Parathyroid adenoma (tissue), 2 donors: ENCODE measurements at regions not wholly inside any gene's neighbourhood (a gene's known extent, or its start where the extent isn't known, plus 50 kb on each side); places are given as distances from the start of the nearest gene placed in this dataset.

Experiments
- H2AFZ ChIP-seq: fragments of 300-600 bp; sonication (generic); one replicate; pipeline ENCODE4 v1.7.0; 2017; ENCODE audit warnings: antibody characterized with exemption, mild to moderate bottlenecking
- H3K27ac ChIP-seq: fragments of 300-600 bp; sonication (generic); one replicate; pipeline ENCODE4 v1.7.0; 2017
- H3K27me3 ChIP-seq: fragments of 300-600 bp; sonication (generic); one replicate; pipeline ENCODE4 v1.7.0; 2017; ENCODE audit warnings: low read length; ENCODE audit not compliant: control insufficient read depth, insufficient read depth
- H3K36me3 ChIP-seq: fragments of 300-600 bp; sonication (generic); one replicate; pipeline ENCODE4 v1.7.0; 2017; ENCODE audit warnings: low read length; ENCODE audit not compliant: control insufficient read depth, insufficient read depth
- H3K4me1 ChIP-seq: fragments of 300-600 bp; sonication (generic); one replicate; pipeline ENCODE4 v1.7.0; 2017; ENCODE audit warnings: control low read depth
- H3K4me2 ChIP-seq: fragments of 300-600 bp; sonication (generic); one replicate; pipeline ENCODE4 v1.7.0; 2017; ENCODE audit warnings: low read length
- H3K4me3 ChIP-seq: fragments of 300-600 bp; sonication (generic); one replicate; pipeline ENCODE4 v1.7.0; 2017; ENCODE audit warnings: low read depth, low read length
- H3K79me2 ChIP-seq: fragments of 300-600 bp; sonication (generic); one replicate; pipeline ENCODE4 v1.7.0; 2017; ENCODE audit warnings: control low read depth
- H3K9ac ChIP-seq: fragments of 300-600 bp; sonication (generic); one replicate; pipeline ENCODE4 v1.7.0; 2017; ENCODE audit warnings: mild to moderate bottlenecking
- H3K9me3 ChIP-seq: fragments of 300-600 bp; sonication (generic); one replicate; pipeline ENCODE4 v1.7.0; 2017; ENCODE audit warnings: low read length; ENCODE audit not compliant: control insufficient read depth
- TF ChIP-seq, protein P1 (sequence below): fragments of 300-600 bp; sonication (generic); IDR thresholded peaks from one replicate; pipeline ENCODE4 v1.7.0; 2017; ENCODE audit warnings: antibody characterized with exemption, mild to moderate bottlenecking
- donor health status: primary hyperparathyroidism.

DNA sequence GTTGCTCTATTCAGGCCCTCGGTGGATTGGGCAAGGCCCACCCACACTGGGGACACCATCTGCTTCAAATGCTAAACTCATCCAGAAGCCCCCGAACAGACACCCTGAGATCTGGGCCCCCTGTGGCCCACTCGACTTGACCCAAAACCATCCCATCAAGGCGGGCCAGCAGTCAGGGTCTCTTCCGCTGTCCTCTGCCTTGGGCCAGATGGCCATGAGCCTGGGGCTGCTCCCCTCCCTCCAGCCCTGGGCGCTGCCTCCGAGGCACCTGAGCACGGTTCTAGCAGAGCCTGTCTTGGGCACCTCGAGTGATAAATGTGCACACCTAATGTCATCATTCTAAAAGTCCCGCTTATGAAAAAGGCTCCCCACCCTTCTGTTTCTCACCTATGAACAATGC lies 449.4 kb downstream of the TCERG1L start:
- Histone ChIP-seq H3K4me1 (peaks cover 8% of the 10 kb centered on the region), H3K36me3 (no peaks in the 10 kb centered on the region), H3K27me3 (peaks cover 2% of the 10 kb centered on the region), H3K4me3 (no peak overlapping the region), H3K9me3 (no peaks in the 10 kb centered on the region), H3K4me2 (no peak overlapping the region), H2AFZ (no peak overlapping the region), H3K9ac (no peak overlapping the region), H3K79me2 (no peaks in the 10 kb centered on the region), H3K27ac (no peak overlapping the region)
- TF ChIP-seq, protein P1, sequence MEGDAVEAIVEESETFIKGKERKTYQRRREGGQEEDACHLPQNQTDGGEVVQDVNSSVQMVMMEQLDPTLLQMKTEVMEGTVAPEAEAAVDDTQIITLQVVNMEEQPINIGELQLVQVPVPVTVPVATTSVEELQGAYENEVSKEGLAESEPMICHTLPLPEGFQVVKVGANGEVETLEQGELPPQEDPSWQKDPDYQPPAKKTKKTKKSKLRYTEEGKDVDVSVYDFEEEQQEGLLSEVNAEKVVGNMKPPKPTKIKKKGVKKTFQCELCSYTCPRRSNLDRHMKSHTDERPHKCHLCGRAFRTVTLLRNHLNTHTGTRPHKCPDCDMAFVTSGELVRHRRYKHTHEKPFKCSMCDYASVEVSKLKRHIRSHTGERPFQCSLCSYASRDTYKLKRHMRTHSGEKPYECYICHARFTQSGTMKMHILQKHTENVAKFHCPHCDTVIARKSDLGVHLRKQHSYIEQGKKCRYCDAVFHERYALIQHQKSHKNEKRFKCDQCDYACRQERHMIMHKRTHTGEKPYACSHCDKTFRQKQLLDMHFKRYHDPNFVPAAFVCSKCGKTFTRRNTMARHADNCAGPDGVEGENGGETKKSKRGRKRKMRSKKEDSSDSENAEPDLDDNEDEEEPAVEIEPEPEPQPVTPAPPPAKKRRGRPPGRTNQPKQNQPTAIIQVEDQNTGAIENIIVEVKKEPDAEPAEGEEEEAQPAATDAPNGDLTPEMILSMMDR = no peak

DNA sequence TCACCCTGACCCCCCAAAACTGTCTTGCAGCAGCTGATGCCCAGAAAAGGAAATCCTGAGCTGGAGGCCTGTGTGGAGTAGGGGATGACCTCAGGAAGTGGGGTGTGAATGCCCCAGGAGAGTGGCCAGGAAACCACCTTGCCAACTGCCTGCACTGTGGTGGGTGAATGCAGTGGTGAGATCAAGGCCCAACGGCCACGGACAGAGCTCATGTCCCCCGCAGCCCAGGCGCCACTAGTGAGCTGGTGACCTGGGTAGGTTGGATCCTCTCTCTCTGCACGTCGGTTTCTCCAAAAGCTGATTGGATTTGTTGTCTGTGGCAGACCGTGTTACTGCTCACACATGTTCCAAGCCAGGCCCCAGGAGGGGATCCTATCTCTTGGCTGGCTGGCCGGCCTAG lies 448.9 kb downstream of the TCERG1L start:
- Histone ChIP-seq H3K4me3 (no peak overlapping the region), H2AFZ (no peak overlapping the region), H3K4me1 (peaks cover 8% of the 10 kb centered on the region), H3K4me2 (no peak overlapping the region), H3K27me3 (peaks cover 2% of the 10 kb centered on the region), H3K79me2 (no peaks in the 10 kb centered on the region), H3K9me3 (no peaks in the 10 kb centered on the region), H3K36me3 (no peaks in the 10 kb centered on the region), H3K9ac (no peak overlapping the region), H3K27ac (no peak overlapping the region)
- TF ChIP-seq, protein P1 = no peak

DNA sequence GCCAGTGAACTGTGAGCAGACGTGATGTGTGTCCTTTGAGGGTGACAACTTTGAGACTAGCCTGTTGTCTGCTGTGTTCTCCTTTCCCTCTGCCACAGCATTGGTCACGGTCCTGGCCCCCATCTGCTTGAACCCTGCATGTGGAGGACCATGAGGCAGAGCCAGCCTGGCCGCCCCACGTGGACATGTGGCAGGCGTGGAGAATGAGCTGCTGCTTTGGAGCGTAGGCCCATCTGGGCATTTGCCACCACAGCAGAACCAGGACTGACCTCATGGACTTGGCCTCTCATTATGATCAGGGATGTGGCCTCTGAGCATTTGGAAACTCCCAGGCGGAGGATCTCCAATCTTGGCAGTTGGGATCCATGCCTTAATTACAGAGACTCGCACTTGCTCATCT lies 448.5 kb downstream of the TCERG1L start:
- Histone ChIP-seq H2AFZ (no peak overlapping the region), H3K36me3 (no peaks in the 10 kb centered on the region), H3K27ac (no peak overlapping the region), H3K4me3 (no peak overlapping the region), H3K4me1 (peaks cover 8% of the 10 kb centered on the region), H3K27me3 (peaks cover 2% of the 10 kb centered on the region), H3K9ac (no peak overlapping the region), H3K79me2 (no peaks in the 10 kb centered on the region), H3K9me3 (no peaks in the 10 kb centered on the region), H3K4me2 (no peak overlapping the region)
- TF ChIP-seq, protein P1 = no peak

DNA sequence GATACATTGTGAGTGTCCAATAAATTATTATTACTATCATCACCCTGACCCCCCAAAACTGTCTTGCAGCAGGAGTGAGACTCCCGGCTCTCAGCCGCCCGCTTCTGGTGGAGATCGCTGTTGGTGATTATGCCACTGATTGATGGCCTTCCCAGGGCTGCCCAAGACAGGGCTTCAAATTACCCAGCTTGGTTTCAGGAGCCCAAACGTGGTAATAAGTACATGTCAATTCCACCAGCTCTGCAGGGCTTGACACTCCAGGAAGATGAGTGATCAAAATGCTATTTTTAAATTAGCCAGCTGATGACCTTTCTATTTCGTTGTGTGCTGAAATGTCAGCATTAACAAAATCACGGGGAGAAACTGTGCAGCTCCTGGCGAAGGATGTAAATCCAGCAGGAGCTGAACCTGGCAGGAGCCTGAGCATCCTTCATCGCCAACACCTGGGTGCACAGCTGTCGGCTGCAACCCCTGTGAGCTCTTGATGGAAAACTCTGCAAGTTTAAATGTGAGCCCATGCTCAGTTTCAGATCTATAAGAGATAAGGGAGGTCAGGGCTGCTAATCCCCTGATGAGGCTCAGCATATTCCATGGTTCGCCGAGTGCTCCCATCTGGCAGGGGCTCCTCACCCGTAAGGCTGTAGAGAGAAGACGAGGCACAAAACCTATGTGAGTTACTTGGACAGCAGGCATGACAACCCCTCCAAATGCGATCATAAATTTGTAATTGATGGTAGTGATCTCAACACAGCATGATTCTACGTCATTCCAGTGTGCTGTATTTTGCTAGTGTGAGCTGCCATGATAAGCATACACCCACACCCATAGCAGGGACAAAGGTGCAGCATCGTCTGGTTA lies 446.3 kb downstream of the TCERG1L start:
- peak overlapping the region; percentile 3 for H2AFZ ChIP-seq
- H3K4me3 ChIP-seq = no peak overlapping the region
- peaks cover 8% of the 10 kb centered on the region for H3K4me1 ChIP-seq
- no peaks in the 10 kb centered on the region for H3K9me3 ChIP-seq
- no peak overlapping the region for H3K9ac ChIP-seq
- TF ChIP-seq, protein P1 = no peak
- H3K36me3 ChIP-seq = no peaks in the 10 kb centered on the region
- peaks cover under 1% of the 10 kb centered on the region for H3K27me3 ChIP-seq
- H3K4me2 ChIP-seq = no peak overlapping the region
- no peak overlapping the region for H3K27ac ChIP-seq
- H3K79me2 ChIP-seq = no peaks in the 10 kb centered on the region

DNA sequence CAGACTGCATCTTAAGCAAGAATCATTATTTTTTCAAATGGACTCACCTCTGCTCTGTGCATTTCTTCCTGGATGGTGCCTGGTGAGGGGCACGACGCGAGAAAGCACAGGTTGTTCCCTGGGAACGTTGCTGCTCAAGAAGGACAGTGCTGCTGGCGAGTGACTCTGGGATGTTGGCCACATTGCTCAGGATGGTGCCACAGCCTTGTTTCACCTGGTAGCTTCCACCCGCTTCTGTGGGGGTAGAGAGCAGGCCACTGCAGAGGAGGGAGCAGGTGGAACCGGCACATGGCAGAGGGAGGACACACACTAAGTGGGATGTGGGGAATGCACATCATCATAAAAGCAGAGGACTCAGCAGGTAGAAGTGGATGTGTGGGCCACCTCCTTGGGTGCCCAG lies 444.7 kb downstream of the TCERG1L start:
- Histone ChIP-seq H3K4me3 (no peak overlapping the region), H3K4me2 (no peak overlapping the region), H3K79me2 (no peaks in the 10 kb centered on the region), H3K9ac (no peak overlapping the region), H3K9me3 (no peaks in the 10 kb centered on the region), H3K4me1 (peaks cover 8% of the 10 kb centered on the region), H3K27ac (no peak overlapping the region), H3K36me3 (no peaks in the 10 kb centered on the region), H2AFZ (no peak overlapping the region), H3K27me3 (peaks cover 3% of the 10 kb centered on the region)
- TF ChIP-seq, protein P1 = no peak
